GM19025 (cell line): ENCODE measurements at regions not wholly inside any gene's neighbourhood (a gene's known extent, or its start where the extent isn't known, plus 50 kb on each side); places are given as distances from the start of the nearest gene placed in this dataset.
A peak's percentile ranks its signal among the peaks of the same experiment; 100 is the strongest.

Experiments
- ATAC-seq: cut with Tn5 transposase; IDR thresholded peaks from one replicate; pipeline ENCODE4 v1.9.1; 2021; ENCODE audit warnings: mild to moderate bottlenecking, low read depth, moderate library complexity; ENCODE audit not compliant: unreplicated experiment

DNA sequence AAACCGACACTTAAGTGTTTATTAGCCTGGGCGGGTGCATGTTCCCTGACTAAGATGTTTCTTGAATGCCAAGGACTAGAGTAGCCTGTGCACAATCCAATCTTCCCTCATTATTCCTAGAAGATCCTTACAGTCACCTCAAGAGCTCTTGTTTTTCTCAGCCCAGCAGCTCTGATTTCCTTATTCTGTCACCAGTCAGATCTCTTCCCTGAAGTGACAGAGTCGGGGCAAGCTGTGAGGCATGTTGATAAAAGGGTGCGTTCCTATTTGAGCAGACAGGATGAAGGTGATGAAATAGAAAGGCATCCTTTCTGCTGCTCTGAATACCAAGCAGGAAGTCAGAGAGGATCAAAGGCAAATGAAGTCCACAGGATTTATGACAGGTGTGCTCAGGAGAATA lies 125.6 kb upstream of the MCTP2 start:
- no peak for ATAC-seq

DNA sequence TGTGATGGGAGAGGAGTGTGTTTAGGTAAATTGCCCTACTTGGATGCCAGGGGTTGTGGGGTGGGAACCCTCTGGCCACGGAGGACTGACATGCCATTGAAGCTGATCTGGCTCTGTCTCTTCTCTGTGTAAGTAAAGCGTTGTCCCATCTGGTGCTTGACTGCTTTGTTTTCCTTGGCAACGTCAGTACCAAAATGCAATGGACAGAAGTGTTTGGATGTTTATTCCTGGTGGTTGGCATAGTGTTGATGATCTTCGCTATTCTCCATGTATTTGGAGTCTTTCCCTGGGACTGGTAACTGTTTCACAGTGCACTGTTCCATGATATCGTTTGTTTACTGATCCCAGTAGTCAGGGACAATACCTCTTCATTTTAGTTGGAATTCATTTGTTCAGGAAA lies 130.5 kb upstream of the MCTP2 start:
- no peak for ATAC-seq

DNA sequence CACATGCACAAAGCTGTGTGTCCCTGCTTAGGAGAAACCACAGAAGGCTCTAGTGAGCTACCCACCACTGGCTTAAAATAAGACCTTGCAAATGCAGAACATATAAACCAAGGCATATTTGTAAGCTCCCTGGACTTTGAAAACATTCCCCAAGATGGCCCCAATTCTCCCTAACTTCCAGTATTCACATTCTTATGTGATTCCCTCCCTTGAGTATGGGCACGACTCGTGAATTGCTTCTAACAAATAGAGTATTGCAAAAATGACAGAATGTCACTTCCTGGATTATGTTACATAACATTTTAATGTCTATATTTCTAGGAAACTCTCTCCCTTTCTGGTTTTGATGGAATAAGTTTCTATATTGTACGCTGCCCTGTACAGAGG lies 131.8 kb upstream of the MCTP2 start:
- ATAC-seq = no peak

DNA sequence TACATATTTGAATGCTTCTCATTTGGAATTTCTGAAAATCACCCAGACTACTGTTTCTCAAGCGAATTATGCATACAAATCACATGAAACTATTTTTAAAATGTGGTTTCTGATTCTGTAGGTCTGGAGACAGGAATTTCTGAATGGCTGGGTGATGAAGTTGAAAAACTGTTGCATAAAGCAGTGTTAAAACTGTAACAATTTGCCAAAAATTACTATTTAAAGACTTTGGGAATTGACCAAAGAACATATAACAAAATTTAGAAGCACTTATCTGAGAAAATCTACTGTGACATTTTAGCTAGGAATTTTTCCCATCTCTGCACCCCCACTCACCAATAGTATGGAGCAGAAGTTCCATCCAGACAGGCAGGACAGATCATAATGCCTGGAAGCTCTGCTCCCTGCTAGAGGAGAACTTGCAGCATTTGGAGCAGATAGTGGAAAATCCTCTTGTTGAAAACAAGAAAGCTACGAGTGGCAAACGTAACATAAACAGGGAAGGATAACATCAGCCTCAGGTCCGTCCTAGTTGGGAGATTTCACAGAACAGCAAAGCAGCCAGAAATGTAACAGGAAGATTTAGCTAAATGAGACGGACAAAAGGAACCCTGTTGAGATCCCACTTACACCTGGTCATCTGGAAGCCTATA lies 132.3 kb upstream of the MCTP2 start:
- ATAC-seq = no peak

DNA sequence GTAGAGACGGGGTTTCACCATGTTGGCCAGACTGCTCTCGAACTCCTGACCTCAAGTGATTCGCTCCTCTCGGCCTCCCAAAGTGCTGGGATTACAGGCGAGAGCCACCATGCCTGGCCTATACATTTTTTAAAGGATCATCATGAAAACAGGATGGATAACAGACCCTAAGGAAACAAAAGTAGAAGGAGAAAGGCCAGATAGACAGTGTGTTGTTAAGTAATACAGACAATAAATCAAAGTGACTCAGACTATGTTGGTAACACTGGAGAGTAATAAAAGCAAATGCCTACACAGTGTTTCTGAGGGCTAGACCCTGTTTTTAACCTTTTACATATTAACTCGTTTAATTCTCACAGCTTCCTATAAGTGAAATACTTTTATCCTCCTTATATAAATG lies 133.8 kb upstream of the MCTP2 start:
- ATAC-seq = no peak

DNA sequence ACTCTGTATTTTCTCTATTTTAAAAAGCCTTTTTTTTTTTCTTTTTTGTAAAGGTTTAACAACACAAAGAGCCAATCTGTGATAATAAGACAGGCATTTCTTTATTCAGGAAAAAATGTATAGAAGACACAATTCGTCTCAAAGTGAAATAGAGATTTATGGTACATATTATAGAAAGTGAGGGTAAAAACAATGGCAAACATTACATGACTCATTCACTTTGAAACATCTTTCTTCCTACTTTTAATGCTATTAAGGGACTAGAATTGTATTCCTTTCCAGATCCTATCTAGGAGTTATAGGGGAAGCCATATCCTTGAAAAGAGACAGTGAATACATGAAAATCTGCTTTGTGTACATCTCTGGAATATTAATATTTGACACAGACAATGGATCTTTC lies 137.1 kb upstream of the MCTP2 start:
- ATAC-seq = no peak

DNA sequence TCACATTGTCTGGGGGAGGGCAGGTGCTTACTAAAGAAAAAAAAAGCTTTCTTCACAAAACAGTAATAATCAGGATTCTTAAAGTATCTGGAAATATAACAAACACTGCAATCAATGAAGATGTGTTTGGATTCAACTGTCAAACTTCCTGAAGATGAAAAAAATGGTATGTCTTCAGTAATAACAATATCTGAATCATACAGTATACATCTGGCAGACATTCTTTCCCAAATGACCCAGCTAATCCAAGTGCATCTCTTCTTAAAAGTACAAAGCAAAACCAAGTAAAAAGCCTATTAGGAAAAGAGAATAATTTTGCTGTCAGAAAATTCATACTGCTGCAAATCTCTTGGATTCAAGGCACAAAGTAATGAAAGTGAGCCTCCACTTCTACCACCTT lies 145.0 kb upstream of the MCTP2 start:
- ATAC-seq = no peak

DNA sequence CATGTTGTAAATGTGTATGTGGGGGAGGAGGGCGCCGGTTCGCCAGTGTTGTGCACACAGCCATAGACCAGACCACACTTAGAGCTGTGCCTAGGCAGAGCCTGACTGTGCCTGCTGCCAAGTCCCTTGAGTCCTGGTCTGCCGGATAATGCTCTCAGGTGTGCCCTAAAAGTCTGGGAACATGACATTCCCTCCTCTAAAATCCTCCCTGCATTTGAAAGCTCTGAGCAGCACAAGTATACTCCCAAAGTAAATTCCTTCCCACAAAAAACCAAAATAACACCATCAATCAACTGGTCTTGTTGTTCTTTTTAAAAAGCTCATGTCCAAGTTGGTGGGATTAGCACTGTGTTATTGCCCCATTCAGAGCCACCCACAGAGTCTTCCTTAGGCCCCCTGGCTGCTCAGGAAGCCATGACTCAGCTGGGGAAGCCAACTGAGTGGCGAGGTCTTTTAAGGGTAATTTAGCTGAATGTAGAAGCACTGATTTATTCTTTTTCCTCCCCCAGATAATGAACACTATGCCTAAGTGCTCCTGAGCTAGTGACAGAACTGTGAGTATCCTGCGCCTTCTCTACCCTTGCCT lies 147.8 kb upstream of the MCTP2 start:
- ATAC-seq = no peak

DNA sequence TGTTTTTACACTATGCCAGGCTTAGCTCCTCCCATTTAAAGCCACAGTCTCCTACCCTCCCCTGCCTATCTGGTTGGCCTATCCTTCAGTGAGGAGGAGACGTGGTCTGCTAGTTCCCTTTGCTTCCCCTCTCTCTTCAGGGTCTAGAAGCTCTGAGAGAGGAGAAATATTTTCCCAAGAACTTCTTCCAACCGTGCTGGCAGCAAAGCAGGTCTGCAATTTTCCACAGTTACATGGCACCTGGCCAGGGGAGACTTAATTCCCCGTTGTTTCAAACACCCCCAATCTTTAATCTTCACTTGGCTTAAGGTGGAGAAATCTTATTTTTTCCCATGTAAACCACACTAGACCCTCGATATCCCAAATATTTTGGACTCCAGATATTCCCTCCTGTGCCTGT lies 149.5 kb upstream of the MCTP2 start:
- no peak for ATAC-seq

DNA sequence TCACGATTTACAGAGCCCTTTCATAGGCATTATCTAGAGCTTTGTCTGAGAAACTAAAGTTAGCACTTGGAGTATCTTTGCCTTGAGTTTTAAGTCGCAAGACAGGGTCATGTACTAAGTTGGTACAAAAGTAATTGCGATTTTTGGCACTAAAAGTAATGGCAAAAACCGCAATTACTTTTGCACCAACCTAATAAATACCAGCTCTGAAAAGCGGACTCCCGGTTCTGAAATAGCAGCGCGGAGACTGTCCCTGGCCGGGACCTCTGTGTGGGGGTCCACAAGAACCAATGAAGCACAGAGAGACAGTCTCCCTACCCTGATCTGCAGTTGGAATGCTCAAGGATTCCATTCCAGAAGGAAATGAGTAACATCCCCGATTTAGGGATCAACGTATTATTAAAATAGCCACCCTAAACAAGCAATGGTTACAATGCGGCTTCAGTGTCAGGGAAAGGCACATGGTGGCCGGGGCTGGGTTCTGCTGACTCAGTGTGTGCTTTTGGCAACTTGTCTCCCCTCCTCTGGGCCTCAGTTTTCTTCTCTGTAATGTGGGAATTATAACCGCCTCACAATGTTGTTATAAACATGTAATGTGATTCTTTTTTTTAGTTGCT lies 150.3 kb upstream of the MCTP2 start:
- ATAC-seq = no peak

DNA sequence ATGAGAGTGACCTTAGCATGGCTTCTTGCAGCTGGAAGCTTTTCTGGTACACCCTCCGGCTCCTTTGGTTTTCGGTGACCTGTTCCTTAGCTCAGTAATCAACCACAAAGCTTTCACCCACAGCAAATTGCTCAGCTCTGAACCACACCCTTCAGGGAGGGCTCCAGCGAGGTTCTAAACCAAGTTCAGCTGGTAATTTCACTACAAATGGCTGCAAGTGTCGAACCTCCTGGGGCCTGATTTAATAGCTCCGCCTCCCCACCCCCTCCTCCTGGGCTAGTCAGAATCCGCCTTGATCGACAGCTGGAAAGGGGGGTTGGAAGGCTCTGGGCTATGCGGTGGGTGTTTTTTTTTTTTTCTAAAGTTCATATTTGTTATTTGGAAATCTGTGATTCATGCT lies 150.9 kb upstream of the MCTP2 start:
- ATAC-seq = peak; percentile 57

DNA sequence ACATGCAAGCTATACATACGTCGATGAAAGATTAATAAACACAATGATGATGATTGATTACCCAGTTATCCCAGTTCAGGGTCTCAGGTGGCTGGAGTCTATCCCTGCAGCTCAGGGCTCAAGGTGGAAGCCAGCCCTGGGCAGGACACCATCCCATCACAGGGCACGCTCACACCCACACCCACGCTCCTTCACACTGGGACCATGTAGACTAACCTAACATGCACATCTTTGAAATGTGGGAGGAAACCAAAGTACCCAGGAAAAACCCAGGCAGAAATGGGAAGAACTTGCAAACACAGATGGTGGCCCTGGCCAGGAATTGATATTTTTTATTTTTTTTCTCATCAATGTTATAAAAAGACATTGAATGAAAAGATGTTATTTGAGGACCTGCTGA lies 151.4 kb upstream of the MCTP2 start:
- ATAC-seq = no peak

DNA sequence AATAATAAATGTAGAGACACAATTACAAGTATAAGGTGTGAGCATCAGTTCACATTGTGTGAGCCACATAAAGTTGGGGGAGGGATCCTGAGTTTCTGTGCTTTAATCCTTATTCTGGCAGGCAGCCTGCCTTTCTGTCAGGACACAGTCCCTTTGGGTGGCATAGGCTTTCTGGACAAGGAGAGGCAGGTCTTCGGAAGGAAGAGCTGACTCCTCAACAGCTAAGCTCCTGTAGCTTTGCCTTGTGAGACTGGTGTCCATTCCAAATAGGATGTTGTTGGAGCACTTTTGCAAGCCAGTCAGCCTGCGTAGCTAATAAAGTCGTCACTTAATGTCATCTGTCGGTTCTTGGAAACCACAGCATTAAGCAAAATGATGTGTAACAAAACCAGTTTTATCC lies 151.9 kb upstream of the MCTP2 start:
- ATAC-seq = no peak

DNA sequence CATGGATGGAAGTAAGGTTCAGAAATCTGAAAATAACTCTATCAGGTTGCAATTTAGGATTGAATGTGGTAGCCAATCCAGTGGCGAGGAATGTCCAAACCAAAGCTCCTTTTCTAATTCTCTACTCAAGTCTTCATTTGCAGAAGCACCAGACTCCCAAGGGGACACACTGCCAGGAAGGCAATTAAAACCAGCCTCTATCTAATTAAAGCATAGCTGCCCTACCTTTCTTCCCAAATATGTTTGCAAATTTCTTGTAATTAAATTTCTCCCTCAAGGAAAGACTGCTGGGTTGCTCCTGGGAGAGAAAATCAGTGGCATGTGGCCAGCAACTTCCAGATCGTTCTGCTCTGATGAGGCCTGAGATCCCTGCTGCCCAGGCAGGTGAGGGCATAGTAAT lies 153.4 kb upstream of the MCTP2 start:
- ATAC-seq = no peak

DNA sequence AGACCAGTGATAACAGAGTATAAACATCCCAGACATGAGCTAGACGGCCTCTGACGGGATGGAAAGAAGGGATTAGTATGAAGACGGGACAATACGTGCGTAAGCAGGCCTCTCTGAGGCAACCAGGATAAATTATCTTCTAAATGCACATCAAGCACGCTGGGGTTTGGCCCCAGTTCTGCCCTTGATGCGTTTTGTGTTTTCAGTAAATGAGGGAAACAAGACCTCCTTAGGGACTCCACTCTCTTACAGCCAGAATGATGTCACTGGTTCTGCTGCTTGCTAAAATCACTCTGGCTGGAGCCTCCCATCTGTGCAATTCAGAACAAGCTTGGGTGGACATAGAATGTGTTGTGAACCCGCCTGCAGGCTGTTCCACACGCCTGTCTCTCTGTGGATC lies 156.0 kb upstream of the MCTP2 start:
- ATAC-seq = no peak

DNA sequence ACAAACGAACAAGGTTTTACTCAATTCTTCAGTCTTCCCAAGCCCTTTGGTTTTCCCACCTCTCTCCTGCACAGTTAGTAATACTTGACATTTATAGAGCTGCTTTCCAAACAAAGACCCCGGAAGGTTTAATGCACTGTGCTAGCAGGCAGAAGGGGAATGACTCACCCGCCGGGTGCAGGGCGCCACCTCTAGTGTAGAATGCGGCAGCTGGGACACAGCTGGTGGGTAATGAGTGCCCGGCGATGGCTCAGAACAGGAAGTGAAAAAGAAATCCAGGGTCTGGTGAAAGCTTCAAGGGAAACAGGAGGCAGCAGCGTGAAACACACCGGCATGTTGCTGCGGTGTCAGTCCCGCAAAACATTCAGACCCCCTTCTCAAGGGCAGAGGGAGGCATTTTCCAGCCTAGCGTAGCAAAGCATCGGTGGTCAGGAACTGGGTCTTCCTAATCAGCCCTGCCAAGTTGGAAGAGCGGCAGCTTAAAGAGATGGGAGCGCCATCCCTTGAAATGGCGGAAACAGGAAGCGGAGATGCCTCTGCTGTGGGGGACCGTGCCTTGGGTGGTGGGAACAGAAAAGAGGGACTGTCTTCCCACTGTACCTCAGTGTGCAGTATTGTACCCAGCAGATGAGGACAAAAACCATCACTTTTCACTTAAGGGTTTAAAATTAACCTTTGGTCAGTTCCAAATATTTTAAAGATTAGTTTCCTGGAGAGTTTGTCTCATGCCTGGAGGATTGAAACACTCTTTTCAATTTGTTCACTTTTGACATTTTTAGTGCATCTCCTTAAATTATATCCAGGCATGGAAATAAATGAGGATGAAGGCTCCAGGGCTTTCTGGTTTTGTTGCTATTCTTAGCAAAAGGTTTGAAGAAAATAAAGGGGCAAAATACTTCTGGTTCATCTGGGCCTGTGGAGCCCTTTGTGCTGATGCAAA lies 160.7 kb upstream of the MCTP2 start:
- ATAC-seq = no peak

DNA sequence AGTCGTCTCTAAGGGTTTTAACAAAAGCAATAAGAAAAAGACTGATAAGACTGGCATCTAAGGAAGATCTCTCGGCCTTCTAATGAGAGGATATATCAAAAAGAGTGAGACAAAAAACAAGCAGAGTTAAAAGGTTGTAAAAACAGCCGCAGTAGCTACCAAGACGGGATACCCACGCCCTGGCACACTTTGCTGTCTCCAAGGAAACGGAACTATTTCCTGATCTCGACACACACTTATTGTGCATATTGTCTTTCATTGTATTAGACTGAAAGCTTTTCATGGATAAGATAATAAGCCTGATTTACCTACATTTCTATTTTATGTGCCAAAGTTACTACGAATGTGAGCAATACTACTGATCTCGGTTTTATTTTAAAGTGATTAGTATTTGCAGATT lies 161.5 kb upstream of the MCTP2 start:
- no peak for ATAC-seq

DNA sequence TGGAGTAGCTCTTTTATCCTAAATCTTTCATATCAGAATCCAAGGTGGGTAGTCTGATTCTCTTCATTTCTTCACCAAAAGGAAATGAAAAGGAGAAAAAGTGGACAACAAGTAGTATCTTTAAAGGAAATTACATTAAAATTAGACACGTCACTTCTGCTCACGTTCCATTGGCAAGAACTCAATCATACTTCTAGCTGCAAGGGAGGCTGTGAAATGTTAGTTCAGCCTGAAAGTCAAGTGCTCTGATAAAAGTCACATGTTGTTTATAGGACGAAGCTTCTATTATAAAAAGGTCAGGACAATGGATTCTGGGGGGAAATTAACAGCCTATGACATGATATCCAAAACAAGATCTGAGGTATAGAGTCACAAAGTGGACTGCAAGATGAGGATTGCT lies 164.6 kb upstream of the MCTP2 start:
- no peak for ATAC-seq

DNA sequence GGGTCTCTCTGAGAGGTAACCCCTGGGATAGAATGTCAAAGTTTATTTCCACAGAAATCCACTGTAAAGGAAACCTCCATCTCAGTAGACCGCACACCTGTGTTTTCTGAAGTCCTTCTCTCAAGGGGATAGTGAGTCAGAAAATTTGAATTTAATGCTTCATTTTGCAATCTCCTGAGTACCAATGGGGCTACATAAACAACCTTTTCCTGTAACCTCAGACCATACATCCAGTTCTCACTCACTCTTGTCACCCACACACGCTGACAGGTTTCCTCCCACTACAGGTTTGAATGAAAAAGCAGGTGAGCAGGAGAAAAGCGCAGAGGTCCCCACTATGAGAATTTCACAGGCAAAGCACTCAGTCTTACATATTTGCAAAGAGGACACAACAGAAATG lies 165.3 kb upstream of the MCTP2 start:
- no peak for ATAC-seq

DNA sequence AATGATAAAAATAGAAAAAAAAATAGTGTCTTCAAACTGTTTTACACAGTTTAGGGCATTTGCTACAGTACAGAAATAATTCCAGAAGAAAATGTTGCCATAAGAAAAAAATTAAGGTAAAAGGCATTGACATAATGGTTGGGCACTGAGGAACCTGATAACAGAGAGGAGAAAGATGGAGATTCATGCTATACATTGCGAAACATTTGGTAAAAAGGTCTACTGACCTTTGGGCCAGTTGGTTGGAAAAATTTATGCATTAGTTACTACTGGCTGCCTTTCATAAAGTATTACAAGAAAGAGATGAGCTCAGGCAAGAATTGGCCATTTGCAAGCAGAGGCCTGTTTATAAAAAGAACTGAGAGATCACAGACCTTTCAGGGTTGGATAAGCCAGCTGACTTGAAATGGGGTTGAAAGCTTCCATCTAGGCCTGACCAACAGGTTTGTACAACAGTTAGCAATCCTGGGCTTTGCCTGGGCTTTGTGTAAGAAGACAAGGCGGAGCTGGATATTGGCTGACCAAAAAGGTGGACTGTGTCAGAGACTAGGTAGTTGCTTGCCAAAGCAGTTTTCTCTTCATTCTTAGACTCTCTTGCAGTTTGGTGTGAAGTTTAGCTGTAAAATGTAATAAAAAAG lies 166.6 kb upstream of the MCTP2 start:
- no peak for ATAC-seq

DNA sequence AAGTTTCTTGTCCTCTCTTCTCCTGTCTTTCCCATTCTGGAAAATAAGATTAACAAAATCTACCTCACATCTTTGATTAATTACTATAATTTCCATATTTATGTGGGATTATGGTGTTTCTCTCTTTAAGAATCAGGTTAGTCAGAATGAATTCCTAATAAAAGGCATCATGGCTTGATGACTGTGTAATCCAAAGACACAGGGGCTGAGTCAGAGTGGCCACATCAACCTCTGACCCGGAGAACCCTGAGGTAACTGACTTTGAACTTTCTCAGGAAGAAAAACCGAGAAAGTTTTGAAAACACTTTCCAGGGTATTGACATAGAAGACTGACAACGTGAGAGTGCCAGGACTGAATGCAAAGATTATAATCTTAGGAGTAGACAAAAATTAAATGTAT lies 170.3 kb upstream of the MCTP2 start:
- ATAC-seq = no peak
